NK-92 treated with Interleukin-12 subunit alpha and Interleukin-12 subunit beta, amount 100 ng/mL, for 24 hours (cell line): ENCODE measurements at regions not wholly inside any gene's neighbourhood (a gene's known extent, or its start where the extent isn't known, plus 50 kb on each side); places are given as distances from the start of the nearest gene placed in this dataset.
"Not testable (repeated sequence)": the region's sequence is repeated elsewhere in the genome, so short reads cannot be mapped to it uniquely, and the experiment has no call there.

ENCODE experiments used
- DNase-seq: peaks from one replicate; lab custom pipeline; 2025; lab: John Stamatoyannopoulos, UW

DNA sequence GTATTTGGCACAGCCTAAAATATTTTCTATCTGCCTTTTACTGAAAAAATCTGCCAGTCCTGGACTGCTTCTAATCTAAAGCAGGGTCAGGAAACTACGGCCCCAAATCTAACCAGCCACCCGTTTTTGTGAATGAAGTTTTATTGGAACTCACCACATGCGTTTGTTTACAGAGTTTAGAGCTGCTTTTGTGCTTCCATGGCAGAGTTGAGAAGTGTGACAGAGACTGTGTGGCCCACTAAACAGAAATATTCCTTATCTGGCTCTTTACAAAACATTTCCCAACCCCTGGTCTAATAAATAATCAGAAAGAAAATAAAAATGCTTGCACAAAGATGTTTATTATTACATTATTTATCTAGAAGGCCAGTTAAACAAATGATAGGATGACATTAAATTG lies 110.2 kb downstream of the COPRS start:
- no peak for DNase-seq

DNA sequence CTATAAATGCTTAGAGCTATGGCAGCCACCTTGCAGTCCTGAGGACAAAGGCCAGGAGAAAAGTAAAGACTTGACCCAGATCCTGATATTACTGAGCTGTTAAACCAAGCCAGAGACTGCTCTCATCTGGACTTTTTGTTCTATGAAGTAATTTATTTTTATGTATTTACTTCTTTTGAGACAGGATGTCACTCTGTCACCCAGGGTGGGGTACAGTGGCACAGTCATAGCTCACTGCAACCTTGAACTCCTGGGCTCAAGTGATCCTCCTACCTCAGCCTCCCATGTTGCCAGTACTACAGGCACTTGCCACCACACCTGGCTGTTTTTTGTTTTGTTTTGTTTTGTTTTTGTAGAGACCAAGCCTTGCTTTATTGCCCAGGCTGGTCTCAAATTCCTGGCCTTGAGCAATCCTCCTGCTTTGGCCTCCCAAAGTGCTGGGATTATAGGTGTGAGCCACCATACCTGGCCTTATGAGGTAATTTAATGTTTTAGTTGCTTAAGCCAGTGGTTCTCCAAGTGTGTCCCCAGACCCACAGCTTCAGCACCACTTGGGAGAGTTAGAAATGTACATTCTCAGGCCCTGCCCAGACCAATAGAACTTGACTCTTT lies 112.1 kb downstream of the COPRS start:
- DNase-seq, result no peak

DNA sequence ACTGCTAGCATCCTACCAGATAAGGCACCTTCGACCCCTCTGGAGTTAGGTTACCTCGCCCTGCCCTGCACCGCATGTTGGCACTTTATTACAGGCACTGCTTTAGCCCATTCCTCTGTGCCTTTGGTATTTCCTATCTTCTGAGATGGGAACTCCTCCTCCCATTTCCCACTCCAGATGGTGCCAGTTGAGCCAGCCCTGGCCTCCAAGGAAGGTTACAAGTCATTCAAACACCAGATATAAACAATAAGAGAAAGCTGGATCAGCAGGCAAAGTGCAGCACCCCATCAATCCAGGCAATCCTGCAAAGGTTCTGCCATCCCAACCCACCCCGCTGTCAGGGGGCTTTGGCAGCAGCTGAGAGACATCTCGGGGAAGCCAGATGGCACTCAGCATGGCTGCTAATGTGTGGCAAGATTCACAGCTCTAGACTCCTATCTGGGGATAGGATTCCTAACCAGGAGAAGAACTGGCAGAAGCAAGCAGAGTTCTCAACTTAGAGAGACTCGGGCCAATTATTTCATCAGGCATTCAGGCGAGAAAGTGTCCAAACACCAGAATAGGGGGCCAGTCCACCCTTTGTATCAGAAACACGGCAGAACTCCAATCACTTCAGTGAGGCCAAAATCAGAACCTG lies 113.0 kb downstream of the COPRS start:
- no peak for DNase-seq

DNA sequence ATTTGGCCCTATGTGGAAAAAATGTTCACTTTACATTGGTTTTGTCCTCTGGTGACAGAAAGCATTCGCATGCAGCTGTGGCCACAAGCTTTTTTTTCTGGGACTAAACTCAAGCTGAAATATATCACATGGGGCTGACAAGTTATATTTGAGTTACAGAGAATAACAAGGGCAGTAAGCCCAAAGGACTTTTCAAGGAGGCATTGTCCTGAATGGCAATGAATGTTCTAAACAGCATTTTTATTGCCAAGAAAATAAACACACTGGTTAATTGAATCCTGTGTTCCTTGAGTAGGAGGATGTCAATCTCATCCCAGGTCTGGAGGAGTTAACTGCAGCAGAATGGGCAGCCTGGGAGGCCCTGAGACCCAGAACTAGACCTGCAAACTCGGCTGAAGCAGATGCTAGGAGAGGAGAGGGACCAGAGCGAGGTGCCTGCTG lies 114.5 kb downstream of the COPRS start:
- no peak for DNase-seq

GRCh38 chr17:31743797-31744196 lies 115.2 kb downstream of the COPRS start:
- no peak for DNase-seq

GRCh38 chr17:31741371-31741770 lies 117.7 kb downstream of the COPRS start:
- no peak for DNase-seq

DNA sequence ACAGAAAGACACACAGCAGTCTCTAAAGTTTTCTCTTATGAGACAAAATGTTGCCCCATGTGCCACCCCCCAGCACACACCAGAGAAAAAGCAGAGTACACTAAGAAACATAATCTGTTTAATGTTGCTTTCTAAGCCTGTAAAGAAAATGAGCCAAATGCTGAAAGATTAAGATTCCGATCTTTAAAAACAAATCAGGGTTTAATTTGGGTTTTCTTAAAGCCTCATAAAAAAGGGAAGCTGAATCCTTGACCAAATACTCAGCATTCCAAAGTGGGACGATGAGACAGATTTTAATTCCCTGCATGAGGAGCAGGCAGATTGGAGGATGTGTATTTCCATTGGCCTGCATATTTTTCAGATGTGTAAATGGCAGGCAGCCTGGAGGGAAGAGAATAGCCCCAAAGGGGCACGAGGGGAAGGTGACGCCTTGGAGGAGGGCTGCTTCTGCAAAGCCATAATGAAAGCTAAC lies 118.4 kb downstream of the COPRS start:
- no peak for DNase-seq

GRCh38 chr17:31738996-31739699 lies 119.9 kb downstream of the COPRS start:
- DNase-seq, result no peak

DNA sequence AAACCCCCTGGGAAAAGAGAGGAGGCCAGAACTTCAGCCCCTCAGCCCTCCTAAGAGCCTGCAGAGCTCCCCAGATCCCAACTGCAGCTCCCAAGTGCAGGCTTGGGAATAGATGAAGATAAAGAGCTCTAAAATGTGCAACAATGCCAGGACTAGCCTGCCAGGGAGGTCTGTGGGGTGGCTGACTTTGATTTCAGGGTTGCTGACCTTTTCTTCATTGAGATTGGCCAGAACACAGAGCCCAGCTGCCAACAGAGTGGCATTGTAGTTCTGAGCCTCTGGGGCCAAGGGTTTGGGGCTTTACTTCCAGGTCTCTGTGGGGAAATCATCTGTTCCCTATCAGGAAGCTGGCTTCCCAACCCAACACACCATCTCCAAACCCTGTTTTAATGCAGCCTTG lies 120.6 kb downstream of the COPRS start:
- DNase-seq, result no peak

DNA sequence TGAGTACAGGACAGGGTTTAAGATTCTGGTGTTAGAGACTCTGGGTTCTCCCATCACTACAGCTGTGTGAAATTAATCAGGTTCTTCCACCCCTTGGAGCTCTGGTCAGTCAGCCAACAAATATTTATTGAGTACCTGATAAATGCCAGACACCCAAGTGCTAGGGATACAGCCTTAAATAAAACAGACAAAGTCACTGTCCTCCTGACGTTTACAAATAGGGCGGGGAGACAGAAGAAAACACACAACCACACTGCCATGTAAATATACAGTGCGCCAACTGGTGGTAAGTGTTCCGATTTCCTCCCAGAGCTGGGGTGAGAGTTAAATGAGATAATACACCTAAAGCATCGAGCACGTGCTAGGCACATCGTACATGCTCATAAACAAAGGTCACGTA lies 121.0 kb downstream of the COPRS start:
- DNase-seq, result no peak

GRCh38 chr17:31736855-31737625 lies 122.0 kb downstream of the COPRS start:
- DNase-seq, result no peak

- no peak for DNase-seq
Measured at GRCh38 chr17:31733326-31733725, 125.7 kb downstream of the COPRS start.

DNA sequence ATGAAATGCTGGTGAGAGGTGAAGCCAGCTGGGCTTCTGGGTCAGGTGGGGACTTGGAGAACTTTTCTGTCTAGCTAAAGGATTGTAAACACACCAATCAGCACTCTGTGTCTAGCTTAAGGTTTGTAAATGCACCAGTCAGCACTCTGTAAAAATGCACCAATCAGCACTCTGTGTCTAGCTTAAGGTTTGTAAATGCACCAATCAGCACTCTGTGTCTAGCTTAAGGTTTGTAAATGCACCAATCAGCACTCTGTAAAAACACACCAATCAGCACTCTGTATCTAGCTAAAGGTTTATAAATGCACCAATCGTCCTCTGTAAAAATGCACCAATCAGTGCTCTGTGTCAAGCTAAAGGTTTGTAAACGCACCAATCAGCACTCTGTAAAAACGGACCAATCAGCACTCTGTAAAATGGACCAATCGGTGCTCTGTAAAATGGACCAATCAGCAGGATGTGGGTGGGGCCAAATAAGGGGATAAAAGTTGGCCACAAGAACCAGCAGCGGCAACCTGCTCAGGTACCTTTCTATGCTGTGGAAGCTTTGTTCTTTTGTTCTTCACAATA lies 127.4 kb downstream of the COPRS start:
- DNase-seq, result not testable (repeated sequence)

DNA sequence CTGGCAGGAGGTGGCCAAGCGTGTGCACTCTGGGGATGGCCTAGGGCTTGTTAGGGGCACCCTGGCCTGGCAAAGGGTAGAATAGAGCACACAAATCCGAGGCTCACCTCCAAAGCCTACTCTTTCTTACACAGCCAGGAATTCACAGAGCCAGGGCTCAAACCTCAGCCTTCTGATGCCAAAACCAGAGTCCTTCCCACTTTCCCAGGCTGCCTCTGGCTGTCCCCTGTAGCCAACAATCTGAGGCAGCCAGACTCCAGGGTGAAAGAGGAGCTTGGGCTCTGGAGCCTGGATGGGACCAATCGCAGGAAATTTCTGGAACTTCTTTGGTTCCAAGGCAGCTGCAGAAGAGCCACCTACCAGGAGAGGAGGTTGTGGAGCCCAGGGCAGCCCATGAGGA lies 127.9 kb downstream of the COPRS start:
- no peak for DNase-seq

DNA sequence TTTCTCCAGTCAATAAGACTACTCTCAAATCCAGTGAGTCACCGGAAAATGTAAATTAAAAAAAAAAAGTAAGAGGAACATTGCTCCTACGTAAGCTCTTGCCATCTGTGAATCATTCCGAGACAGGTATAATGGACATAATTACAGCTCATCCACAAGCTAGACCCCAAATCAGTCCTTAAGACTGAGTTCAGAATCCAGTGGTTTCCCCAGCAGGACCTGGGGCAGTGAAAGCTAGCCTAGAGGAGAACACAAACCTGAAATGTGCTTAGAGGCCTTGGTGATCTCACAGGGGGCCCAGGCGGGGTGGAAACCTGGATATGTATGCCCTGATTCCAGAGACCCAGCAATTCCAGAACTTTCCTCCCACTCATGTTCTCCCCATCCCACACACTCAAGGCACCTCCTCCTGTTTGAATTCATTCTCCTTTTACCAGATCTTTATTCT lies 132.0 kb downstream of the COPRS start:
- no peak for DNase-seq

- DNase-seq, result no peak
Measured at GRCh38 chr17:31724619-31725018, 134.4 kb downstream of the COPRS start.

GRCh38 chr17:31724026-31724425 lies 135.0 kb downstream of the COPRS start:
- no peak for DNase-seq

DNA sequence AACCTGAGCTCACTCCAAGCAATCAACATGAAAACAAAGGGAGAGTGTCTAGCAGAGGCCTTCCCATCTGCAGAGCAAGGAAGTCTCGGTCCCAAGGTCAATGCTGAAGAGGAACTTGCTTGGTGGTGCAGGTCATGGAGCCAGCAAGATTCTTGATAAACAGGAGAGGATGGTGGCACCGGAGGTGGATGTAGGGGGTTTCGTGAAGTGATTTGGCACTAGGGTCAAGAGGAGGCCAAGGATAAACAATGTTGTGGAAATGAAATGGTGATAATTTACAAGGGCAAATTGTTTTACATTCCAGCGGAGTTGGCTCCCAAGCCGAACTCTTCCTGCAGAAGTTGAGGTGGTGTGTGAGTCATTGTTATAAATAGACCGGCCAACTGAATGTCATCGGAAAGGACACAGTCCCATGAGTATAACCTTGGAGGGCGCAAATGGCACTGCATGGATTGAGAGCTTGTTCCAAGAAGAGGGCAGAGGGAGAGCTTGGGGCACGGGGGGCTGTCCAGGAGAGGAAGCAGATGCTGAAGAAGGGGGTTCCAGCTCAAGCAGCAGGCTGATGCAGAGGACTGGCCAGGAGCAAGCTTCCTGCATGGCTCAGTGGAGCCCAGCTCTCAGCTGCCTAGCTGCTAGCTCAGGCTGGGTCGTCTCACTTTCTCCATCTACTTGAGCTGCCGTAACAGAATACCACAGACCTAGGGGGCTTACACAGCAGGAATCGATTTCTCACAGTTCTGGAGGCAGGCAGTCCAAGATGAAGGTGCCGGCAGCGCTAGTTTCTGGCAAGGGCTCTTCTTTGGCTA lies 136.6 kb downstream of the COPRS start:
- no peak for DNase-seq

DNA sequence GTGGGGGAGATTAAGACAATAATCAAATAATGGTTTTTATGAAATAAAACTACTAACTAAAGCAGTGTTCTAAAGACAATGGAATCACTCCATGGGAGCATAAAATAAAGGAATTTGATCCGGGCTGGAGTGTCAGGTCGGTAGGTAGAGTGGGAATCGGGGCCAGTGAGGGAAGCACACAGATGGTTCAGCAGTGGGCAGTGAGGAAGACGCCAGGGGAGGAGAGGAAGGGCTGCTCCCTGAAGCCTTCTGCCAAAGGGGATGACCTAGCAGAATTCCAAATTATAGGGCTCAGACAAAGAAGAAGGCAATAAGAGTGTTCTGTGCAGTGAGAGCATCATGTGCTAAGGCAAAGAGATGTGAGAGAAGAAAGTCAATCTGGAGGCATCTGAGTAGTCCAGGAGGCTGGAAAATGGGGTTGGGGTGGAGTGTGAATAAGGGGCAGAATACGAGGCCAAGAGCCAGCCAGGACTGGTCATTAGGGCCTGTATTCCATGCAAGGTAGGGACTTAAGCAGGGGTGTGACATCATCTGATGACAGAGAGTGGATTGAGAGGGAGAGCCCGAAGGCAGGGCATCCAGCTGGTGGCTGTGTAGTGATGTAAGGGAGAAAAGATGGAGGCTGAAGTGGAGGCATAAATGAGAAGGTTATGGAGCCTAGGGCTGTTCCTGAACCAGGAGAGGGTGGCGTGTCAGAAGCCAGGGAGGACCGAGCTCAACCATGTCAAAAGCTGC lies 137.6 kb downstream of the COPRS start:
- no peak for DNase-seq

- DNase-seq, result not testable (repeated sequence)
Measured at GRCh38 chr17:31717251-31717650, 141.8 kb downstream of the COPRS start.

DNA sequence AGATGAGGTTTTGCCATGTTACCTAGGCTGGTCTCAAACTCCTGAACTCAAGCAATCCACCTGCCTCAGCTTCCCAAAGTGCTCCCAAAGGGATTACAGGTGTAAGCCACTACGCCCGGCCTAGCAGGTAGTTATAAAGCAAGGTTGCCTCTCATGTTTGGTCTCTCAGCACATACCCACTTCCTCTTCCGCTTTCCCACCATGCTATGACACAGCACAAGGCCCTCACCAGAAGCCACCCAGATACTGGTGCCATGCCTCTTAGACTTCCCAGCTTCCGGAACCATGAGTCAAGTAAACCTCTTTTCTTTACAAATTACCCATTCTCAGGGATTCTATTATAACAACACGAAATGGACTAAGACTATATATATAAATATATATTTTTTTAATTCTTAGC lies 143.6 kb downstream of the COPRS start:
- DNase-seq, result no peak
